Epithelial cell of proximal tubule (primary cell): ENCODE measurements at regions not wholly inside any gene's neighbourhood (a gene's known extent, or its start where the extent isn't known, plus 50 kb on each side); places are given as distances from the start of the nearest gene placed in this dataset.

Source experiments
- DNase-seq: peaks from one replicate; pipeline ENCODE4 v3.0.0-alpha.2; 2011; ENCODE audit warnings: low read depth
- H3K4me3 ChIP-seq: 2 replicates; pipeline ENCODE4 v1.5.1; 2011; ENCODE audit warnings: low read depth, mild to moderate bottlenecking, low read length
- CTCF ChIP-seq: conservative IDR thresholded peaks from 2 replicates; pipeline ENCODE4 v1.5.1; 2012; ENCODE audit warnings: low read depth, mild to moderate bottlenecking, low read length

- no peak overlapping the region for H3K4me3 ChIP-seq
- TF ChIP-seq CTCF: no peak
- no peak for DNase-seq
Observed at GRCh38 chr3:194961571-194961970, 275.9 kb downstream of the FAM43A start.

- TF ChIP-seq CTCF: no peak
- DNase-seq: no peak
- no peak overlapping the region for H3K4me3 ChIP-seq
Observed at GRCh38 chr3:194962056-194962455, 276.4 kb downstream of the FAM43A start.

- DNase-seq: no peak
- peak; percentile 22 for TF ChIP-seq CTCF
- no peak overlapping the region for H3K4me3 ChIP-seq
Observed at GRCh38 chr3:194964809-194965208, 279.1 kb downstream of the FAM43A start.

GRCh38 chr3:194967151-194968117 is 281.8 kb downstream of the FAM43A start:
- no peak overlapping the region for H3K4me3 ChIP-seq
- TF ChIP-seq CTCF: peak; percentile 17
- DNase-seq: no peak

GRCh38 chr3:194970066-194970465 is 284.4 kb downstream of the FAM43A start:
- TF ChIP-seq CTCF: no peak
- DNase-seq: no peak
- H3K4me3 ChIP-seq: no peak overlapping the region

- TF ChIP-seq CTCF: no peak
- no peak for DNase-seq
- H3K4me3 ChIP-seq: no peak overlapping the region
Observed at GRCh38 chr3:194971009-194971408, 285.3 kb downstream of the FAM43A start.

- TF ChIP-seq CTCF: no peak
- no peak overlapping the region for H3K4me3 ChIP-seq
- DNase-seq: no peak
Observed at GRCh38 chr3:194971965-194972364, 286.3 kb downstream of the FAM43A start.
